ENCODE measurements at regions not wholly inside any gene's neighbourhood (a gene's known extent, or its start where the extent isn't known, plus 50 kb on each side); places are given as distances from the start of the nearest gene placed in this dataset.

DNA sequence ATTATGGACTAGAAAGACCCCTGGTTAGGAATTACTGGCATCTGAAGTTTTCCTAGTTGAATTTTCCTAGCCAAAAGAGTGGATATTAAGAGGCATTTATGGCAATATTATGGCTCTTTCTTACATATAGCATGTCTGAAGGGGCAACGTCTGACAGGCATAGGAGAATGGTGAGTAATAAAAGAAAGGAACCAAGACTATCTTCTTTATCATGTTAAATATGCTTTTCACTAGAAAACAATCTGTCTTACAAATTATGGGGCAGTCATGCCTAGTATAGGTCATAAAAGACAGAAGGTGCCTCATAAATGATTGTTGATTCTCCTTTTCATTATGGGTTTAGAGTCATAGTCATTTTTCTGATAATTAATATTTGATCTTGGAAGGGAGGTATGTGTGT, 431.1 kb upstream of the HTR2C start:
- H3K9me2 ChIP-seq (ENCODE audit: insufficient read depth): no peaks in the 10 kb centered on the region
- no peaks in the 10 kb centered on the region for H4K20me1 ChIP-seq (replicated peaks; ENCODE audit: insufficient read depth)
- H3K4me1 ChIP-seq (ENCODE audit: insufficient read depth): peaks cover 15% of the 10 kb centered on the region
- Mint-ChIP-seq H3K36me3 (ENCODE audit: low read depth) (no peaks in the 10 kb centered on the region; the same call in 2 of the 3 replicates), H3K4me1 (no peaks in the 10 kb centered on the region), H3K9me3 (no peaks in the 10 kb centered on the region), H3K27me3 (ENCODE audit: insufficient read depth, low read depth, poor library complexity) (no peaks in the 10 kb centered on the region), H3K27ac (no peak overlapping the region), H3K4me3 (no peak overlapping the region)
- no peak overlapping the region for H2AFZ ChIP-seq
- no peak overlapping the region for H3K27ac ChIP-seq (ENCODE audit: low read depth)
- H3K4me2 ChIP-seq: no peak overlapping the region
- H3K36me3 ChIP-seq (ENCODE audit: insufficient read depth): no peaks in the 10 kb centered on the region
- no peaks in the 10 kb centered on the region for H3F3A ChIP-seq (replicated peaks; ENCODE audit: low read depth)
- no peak overlapping the region for H3K4me3 ChIP-seq
- DNase-seq (ENCODE audit: low spot score) (no peak), ATAC-seq (no peak)
- TF ChIP-seq, protein P1, sequence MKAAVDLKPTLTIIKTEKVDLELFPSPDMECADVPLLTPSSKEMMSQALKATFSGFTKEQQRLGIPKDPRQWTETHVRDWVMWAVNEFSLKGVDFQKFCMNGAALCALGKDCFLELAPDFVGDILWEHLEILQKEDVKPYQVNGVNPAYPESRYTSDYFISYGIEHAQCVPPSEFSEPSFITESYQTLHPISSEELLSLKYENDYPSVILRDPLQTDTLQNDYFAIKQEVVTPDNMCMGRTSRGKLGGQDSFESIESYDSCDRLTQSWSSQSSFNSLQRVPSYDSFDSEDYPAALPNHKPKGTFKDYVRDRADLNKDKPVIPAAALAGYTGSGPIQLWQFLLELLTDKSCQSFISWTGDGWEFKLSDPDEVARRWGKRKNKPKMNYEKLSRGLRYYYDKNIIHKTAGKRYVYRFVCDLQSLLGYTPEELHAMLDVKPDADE (IDR thresholded peaks at IDR 0.05): no peak
- TF ChIP-seq CREB1 (CRISPR knock-in tag; IDR thresholded peaks at IDR 0.05; ENCODE audit: low read depth) (no peak), NANOG (IDR thresholded peaks at IDR 0.05; ENCODE audit: borderline replicate concordance) (no peak), ZNF114 (CRISPR knock-in tag; IDR thresholded peaks at IDR 0.05) (no peak), EZH2 (IDR thresholded peaks at IDR 0.05; ENCODE audit: low read depth, unreplicated experiment) (no peak), POLR2AphosphoS5 (IDR thresholded peaks at IDR 0.05; ENCODE audit: low read depth) (no peak)
- no peaks in the 10 kb centered on the region for H3K79me2 ChIP-seq (replicated peaks; ENCODE audit: insufficient read depth)
- H3K27me3 ChIP-seq (ENCODE audit: insufficient read depth): no peaks in the 10 kb centered on the region

DNA sequence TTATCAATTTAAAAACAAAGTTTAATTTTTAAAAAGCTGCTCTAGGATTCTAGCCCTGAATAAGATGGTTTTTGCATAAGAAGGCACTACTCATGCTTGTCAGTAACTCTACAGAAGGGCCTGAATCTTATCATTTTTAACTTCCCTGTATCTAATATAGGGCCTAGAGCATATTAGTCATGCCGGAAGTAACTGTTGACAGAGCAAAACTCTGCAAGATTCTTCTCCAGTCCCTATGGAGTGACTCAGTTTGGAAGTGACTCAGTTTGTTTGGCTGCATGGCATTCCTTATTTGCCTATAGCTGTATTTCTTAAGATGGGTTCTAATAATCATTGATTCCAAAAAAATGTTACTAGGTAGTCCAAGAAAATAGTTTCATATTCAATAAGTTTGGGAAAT, 431.8 kb upstream of the HTR2C start:
- Histone ChIP-seq H3K4me2 (no peak overlapping the region), H3K9me2 (ENCODE audit: insufficient read depth) (no peaks in the 10 kb centered on the region), H3K79me2 (replicated peaks; ENCODE audit: insufficient read depth) (no peaks in the 10 kb centered on the region), H3K4me1 (ENCODE audit: insufficient read depth) (peaks cover 15% of the 10 kb centered on the region), H3K27me3 (ENCODE audit: insufficient read depth) (no peaks in the 10 kb centered on the region), H3K4me3 (no peak overlapping the region), H3K36me3 (ENCODE audit: insufficient read depth) (no peaks in the 10 kb centered on the region), H2AFZ (no peak overlapping the region), H4K20me1 (replicated peaks; ENCODE audit: insufficient read depth) (no peaks in the 10 kb centered on the region), H3F3A (replicated peaks; ENCODE audit: low read depth) (no peaks in the 10 kb centered on the region), H3K27ac (ENCODE audit: low read depth) (no peak overlapping the region)
- Mint-ChIP-seq H3K4me3 (no peak overlapping the region), H3K9me3 (no peaks in the 10 kb centered on the region), H3K27ac (no peak overlapping the region), H3K4me1 (no peaks in the 10 kb centered on the region), H3K27me3 (ENCODE audit: insufficient read depth, low read depth, poor library complexity) (no peaks in the 10 kb centered on the region), H3K36me3 (ENCODE audit: low read depth) (no peaks in the 10 kb centered on the region; the same call in 2 of the 3 replicates)
- DNase-seq (ENCODE audit: low spot score) (no peak), ATAC-seq (no peak)
- no peak for TF ChIP-seq CREB1 (CRISPR knock-in tag; IDR thresholded peaks at IDR 0.05; ENCODE audit: low read depth)
- no peak for TF ChIP-seq JUNB (IDR thresholded peaks at IDR 0.05; ENCODE audit: unreplicated experiment)
- TF ChIP-seq, protein P2, sequence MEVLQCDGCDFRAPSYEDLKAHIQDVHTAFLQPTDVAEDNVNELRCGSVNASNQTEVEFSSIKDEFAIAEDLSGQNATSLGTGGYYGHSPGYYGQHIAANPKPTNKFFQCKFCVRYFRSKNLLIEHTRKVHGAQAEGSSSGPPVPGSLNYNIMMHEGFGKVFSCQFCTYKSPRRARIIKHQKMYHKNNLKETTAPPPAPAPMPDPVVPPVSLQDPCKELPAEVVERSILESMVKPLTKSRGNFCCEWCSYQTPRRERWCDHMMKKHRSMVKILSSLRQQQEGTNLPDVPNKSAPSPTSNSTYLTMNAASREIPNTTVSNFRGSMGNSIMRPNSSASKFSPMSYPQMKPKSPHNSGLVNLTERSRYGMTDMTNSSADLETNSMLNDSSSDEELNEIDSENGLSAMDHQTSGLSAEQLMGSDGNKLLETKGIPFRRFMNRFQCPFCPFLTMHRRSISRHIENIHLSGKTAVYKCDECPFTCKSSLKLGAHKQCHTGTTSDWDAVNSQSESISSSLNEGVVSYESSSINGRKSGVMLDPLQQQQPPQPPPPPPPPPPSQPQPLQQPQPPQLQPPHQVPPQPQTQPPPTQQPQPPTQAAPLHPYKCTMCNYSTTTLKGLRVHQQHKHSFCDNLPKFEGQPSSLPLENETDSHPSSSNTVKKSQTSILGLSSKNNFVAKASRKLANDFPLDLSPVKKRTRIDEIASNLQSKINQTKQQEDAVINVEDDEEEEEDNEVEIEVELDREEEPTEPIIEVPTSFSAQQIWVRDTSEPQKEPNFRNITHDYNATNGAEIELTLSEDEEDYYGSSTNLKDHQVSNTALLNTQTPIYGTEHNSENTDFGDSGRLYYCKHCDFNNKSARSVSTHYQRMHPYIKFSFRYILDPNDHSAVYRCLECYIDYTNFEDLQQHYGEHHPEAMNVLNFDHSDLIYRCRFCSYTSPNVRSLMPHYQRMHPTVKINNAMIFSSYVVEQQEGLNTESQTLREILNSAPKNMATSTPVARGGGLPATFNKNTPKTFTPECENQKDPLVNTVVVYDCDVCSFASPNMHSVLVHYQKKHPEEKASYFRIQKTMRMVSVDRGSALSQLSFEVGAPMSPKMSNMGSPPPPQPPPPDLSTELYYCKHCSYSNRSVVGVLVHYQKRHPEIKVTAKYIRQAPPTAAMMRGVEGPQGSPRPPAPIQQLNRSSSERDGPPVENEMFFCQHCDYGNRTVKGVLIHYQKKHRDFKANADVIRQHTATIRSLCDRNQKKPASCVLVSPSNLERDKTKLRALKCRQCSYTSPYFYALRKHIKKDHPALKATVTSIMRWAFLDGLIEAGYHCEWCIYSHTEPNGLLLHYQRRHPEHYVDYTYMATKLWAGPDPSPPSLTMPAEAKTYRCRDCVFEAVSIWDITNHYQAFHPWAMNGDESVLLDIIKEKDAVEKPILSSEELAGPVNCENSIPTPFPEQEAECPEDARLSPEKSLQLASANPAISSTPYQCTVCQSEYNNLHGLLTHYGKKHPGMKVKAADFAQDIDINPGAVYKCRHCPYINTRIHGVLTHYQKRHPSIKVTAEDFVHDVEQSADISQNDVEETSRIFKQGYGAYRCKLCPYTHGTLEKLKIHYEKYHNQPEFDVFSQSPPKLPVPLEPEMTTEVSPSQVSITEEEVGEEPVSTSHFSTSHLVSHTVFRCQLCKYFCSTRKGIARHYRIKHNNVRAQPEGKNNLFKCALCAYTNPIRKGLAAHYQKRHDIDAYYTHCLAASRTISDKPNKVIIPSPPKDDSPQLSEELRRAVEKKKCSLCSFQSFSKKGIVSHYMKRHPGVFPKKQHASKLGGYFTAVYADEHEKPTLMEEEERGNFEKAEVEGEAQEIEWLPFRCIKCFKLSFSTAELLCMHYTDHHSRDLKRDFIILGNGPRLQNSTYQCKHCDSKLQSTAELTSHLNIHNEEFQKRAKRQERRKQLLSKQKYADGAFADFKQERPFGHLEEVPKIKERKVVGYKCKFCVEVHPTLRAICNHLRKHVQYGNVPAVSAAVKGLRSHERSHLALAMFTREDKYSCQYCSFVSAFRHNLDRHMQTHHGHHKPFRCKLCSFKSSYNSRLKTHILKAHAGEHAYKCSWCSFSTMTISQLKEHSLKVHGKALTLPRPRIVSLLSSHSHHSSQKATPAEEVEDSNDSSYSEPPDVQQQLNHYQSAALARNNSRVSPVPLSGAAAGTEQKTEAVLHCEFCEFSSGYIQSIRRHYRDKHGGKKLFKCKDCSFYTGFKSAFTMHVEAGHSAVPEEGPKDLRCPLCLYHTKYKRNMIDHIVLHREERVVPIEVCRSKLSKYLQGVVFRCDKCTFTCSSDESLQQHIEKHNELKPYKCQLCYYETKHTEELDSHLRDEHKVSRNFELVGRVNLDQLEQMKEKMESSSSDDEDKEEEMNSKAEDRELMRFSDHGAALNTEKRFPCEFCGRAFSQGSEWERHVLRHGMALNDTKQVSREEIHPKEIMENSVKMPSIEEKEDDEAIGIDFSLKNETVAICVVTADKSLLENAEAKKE (CRISPR knock-in tag; IDR thresholded peaks at IDR 0.05): no peak
- no peak for TF ChIP-seq EZH2phosphoT487 (IDR thresholded peaks at IDR 0.05; ENCODE audit: unreplicated experiment)
- TF ChIP-seq, protein P3, sequence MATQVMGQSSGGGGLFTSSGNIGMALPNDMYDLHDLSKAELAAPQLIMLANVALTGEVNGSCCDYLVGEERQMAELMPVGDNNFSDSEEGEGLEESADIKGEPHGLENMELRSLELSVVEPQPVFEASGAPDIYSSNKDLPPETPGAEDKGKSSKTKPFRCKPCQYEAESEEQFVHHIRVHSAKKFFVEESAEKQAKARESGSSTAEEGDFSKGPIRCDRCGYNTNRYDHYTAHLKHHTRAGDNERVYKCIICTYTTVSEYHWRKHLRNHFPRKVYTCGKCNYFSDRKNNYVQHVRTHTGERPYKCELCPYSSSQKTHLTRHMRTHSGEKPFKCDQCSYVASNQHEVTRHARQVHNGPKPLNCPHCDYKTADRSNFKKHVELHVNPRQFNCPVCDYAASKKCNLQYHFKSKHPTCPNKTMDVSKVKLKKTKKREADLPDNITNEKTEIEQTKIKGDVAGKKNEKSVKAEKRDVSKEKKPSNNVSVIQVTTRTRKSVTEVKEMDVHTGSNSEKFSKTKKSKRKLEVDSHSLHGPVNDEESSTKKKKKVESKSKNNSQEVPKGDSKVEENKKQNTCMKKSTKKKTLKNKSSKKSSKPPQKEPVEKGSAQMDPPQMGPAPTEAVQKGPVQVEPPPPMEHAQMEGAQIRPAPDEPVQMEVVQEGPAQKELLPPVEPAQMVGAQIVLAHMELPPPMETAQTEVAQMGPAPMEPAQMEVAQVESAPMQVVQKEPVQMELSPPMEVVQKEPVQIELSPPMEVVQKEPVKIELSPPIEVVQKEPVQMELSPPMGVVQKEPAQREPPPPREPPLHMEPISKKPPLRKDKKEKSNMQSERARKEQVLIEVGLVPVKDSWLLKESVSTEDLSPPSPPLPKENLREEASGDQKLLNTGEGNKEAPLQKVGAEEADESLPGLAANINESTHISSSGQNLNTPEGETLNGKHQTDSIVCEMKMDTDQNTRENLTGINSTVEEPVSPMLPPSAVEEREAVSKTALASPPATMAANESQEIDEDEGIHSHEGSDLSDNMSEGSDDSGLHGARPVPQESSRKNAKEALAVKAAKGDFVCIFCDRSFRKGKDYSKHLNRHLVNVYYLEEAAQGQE (IDR thresholded peaks at IDR 0.05; ENCODE audit: unreplicated experiment): no peak
- TF ChIP-seq POLR2AphosphoS5 (IDR thresholded peaks at IDR 0.05; ENCODE audit: low read depth): no peak

Data from GM23338 (cell line).